Esophagus muscularis mucosa (tissue), 4 donors: ENCODE measurements at regions not wholly inside any gene's neighbourhood (a gene's known extent, or its start where the extent isn't known, plus 50 kb on each side); places are given as distances from the start of the nearest gene placed in this dataset.

Experiments used
- CTCF ChIP-seq, 3 experiments: fragments of 200-600 bp in 2 of 3; fragments of 450-650 bp in 1 of 3; sonication (generic) in 2 of 3; IDR thresholded peaks; one replicate each; pipeline ENCODE4 v1.5.1; 2017 to 2019; ENCODE audit warnings: antibody characterized with exemption in 3 of 3, mild to moderate bottlenecking in 2 of 3, moderate library complexity in 1 of 3
- EP300 ChIP-seq: sonication (generic); formaldehyde crosslinking; IDR thresholded peaks from one replicate; pipeline ENCODE4 v1.6.1; 2017; ENCODE audit warnings: antibody characterized with exemption
- POLR2A ChIP-seq: fragments of 450-650 bp; IDR thresholded peaks from one replicate; pipeline ENCODE4 v1.6.1; 2017; ENCODE audit warnings: antibody characterized with exemption, moderate library complexity, mild to moderate bottlenecking, low read depth
- POLR2AphosphoS5 ChIP-seq, 2 donors: sonication (generic); formaldehyde crosslinking; IDR thresholded peaks; one replicate each; pipeline ENCODE4 v1.6.1; 2017; ENCODE audit warnings: antibody characterized with exemption in 2 of 2

GRCh38 chr6:27688014-27688586 lies 215.2 kb upstream of the ZNF184 start:
- no peak for TF ChIP-seq CTCF (IDR thresholded peaks at IDR 0.05)
- TF ChIP-seq POLR2A = no peak
- TF ChIP-seq POLR2AphosphoS5 (IDR thresholded peaks at IDR 0.05) = peak in 1 of 2 donors; percentile 14
- TF ChIP-seq EP300 = no peak
